Superior temporal gyrus (tissue), 1 donor: ENCODE measurements at regions not wholly inside any gene's neighbourhood (a gene's known extent, or its start where the extent isn't known, plus 50 kb on each side); places are given as distances from the start of the nearest gene placed in this dataset.

Source experiments
- DNase-seq: peaks from one replicate; pipeline ENCODE4 v3.0.0-alpha.2; 2016; ENCODE audit errors: extremely low spot score

DNA sequence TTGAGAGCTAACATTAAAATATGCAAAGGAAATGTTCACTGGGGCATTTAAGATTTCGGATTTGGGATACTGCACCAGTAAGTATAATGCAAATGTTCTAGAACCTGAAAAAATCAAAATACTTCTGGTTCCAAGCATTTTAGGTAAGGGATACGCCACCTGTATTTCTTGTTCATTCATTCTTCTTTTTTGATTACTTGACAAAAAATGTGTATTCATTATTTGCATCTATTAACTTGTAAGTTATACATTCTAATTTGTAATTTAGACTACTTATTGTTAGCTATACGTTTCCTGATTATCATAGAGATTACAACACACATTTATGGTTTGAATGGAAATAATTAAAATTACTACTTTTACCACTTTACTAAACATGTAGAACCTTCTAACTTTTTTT is 486.9 kb downstream of the SOX5 start:
- DNase-seq, result no peak

DNA sequence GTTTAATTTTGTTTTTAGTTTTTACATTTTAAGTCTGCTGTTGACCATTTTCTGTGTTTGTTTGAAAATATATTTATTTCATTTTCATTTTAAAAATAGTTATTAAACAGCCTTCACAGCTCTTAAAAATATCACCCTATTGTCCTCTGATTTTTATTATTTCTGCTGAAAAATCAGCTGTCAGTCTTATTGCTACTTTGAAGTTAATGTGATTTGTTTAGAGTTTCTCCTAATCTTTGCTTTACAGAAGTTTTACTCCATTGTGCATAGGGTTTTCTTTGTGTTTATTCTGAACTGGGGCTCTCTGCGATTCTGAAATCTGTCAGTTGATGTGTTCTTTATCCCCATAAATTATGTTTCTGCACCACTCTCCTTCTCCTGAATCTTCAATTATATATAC is 486.3 kb downstream of the SOX5 start:
- DNase-seq, result no peak

DNA sequence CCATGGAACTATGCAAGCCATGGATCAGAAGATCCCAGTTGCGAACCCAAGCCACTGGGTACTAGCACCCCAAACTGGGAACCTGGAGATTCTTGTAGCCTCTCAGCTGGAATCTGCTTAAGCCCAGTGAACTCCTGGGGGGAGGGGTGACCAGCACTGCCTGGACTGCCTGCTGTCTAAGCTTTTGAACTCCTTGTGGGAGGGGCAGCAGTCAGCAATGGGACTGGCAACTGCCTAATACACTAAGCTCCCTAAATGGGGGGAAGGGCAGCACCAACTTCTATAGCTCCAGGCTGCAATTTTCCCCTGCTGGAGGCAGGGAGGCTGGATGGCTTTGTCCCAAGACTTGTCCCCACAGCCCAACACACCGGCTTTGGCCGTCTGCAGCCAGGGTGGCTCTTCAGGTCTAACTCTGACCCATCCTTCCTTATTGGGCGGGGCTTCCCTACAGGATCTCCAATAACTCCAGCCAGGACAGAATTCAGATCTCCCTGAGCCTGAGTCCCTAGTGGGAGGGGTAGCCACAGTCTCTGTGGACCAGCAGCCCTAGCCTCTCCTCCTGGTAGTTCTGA is 485.1 kb downstream of the SOX5 start:
- DNase-seq, result no peak

DNA sequence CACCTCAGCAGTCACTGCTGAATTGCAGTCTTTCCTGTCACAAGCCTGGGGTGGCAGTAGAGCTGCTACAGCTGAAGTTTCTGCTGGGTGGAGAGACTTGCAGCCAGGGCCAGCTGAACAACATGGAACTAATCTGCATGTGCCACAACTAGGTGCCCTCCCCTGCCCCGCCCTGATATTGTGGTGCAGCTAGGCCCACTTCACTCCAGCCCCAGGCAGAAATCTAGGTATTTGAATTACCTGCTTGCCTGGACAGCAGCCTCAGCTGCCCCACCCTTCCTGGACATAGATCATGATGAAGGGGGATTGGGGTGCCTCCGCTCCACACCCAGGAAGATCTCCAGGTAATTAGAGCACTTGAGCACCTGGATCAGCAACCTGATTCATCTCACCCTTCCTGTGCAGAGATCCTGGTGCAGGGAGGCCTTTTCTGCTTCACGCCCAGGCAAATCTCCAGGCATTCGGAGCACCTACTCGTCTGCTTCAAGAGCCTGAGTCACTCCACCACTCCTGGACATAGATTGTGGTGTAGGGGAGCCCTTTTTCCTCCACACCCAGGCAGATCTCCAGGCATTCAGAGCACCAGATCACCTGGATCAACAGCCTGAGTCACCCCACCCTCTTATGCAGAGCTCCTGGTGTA is 477.0 kb downstream of the SOX5 start:
- DNase-seq, result no peak

DNA sequence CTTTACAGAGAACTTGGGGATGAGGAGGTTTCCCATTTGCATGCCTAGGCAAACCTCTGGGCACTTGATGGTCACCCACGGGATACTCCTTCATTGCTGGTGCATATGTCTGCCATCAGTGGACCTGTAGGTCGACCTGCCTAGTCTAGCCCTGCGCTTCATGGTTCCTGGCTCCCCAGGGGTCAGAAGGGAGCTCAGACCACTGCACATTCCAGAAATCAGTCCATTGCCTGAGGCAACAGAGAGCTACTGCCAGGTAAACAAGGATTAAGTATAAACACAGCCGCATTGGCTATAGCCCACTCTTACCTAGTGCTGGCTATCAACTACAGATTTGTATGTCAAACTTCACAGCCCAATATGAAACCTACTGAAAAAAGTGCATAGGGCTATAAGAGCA is 476.4 kb downstream of the SOX5 start:
- DNase-seq, result no peak

DNA sequence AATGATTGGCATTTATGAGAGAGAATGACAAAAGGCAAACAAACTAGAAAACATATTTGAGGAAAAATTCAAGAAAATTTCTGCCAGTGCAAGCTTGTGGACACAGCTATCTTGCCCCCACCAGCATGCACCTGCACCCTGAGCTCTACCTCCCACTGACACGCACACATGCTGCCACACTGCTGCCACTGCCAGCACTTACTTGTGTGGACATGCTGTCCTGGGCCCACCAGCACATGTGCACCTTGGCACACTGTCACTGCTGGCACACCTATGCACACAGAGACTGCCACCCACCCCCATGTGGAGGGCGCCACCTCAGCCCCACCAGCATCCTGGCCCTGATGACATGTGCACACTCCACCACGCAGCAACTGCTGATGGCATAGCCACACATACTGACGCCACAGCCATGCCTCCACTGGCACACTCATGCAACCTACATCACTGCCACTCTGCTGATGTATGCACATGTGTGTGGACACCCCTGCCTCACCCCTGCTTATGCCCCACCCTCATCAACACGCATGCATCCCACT is 475.0 kb downstream of the SOX5 start:
- DNase-seq, result no peak
